H9 (cell line): ENCODE measurements at regions not wholly inside any gene's neighbourhood (a gene's known extent, or its start where the extent isn't known, plus 50 kb on each side); places are given as distances from the start of the nearest gene placed in this dataset.

ENCODE experiments used
- DNase-seq: peaks from one replicate; pipeline ENCODE4 v3.0.0-alpha.2; 2017
- H2AFZ ChIP-seq: one replicate; pipeline ENCODE4 v1.6.1; 2013; ENCODE audit warnings: mild to moderate bottlenecking, low read length, control low read depth, moderate library complexity
- H2AK5ac ChIP-seq: 2 replicates; pipeline ENCODE4 v1.6.1; 2013; ENCODE audit warnings: low read length, control low read depth, mixed read lengths; ENCODE audit not compliant: insufficient read length
- H2BK120ac ChIP-seq: one replicate; pipeline ENCODE4 v1.6.1; 2013; ENCODE audit warnings: low read depth, mild to moderate bottlenecking, low read length, control low read depth, inconsistent platforms; ENCODE audit not compliant: poor library complexity, severe bottlenecking
- H2BK12ac ChIP-seq: 2 replicates; pipeline ENCODE4 v1.6.1; 2013; ENCODE audit warnings: low read length, control low read depth, mixed read lengths, low read depth; ENCODE audit not compliant: insufficient read length
- H2BK15ac ChIP-seq: 2 replicates; pipeline ENCODE4 v1.6.1; 2013; ENCODE audit warnings: low read depth, low read length, control low read depth
- H2BK20ac ChIP-seq: one replicate; pipeline ENCODE4 v1.6.1; 2013; ENCODE audit warnings: low read depth, mild to moderate bottlenecking, low read length, control low read depth, inconsistent platforms; ENCODE audit not compliant: poor library complexity, severe bottlenecking
- H2BK5ac ChIP-seq: 2 replicates; pipeline ENCODE4 v1.6.1; 2013; ENCODE audit warnings: low read length, control low read depth, mixed read lengths; ENCODE audit not compliant: insufficient read length
- H3K14ac ChIP-seq: 2 replicates; pipeline ENCODE4 v1.6.1; 2013; ENCODE audit warnings: low read length, control low read depth; ENCODE audit not compliant: insufficient read depth
- H3K18ac ChIP-seq: 2 replicates; pipeline ENCODE4 v1.6.1; 2013; ENCODE audit warnings: low read depth, mild to moderate bottlenecking, mixed read lengths, low read length, control low read depth; ENCODE audit not compliant: insufficient read length
- H3K23ac ChIP-seq: 2 replicates; pipeline ENCODE4 v1.6.1; 2013; ENCODE audit warnings: low read length, control low read depth, mixed read lengths, low read depth; ENCODE audit not compliant: insufficient read length
- H3K23me2 ChIP-seq: 2 replicates; pipeline ENCODE4 v1.6.1; 2013; ENCODE audit warnings: low read depth, mild to moderate bottlenecking, mixed read lengths, low read length, control low read depth; ENCODE audit not compliant: insufficient read length, poor library complexity, severe bottlenecking
- H3K27ac ChIP-seq: 2 replicates; pipeline ENCODE4 v1.5.1; 2013; ENCODE audit warnings: low read length, control low read depth, mixed read lengths, low read depth; ENCODE audit not compliant: insufficient read length
- H3K27me3 ChIP-seq: 2 replicates; pipeline ENCODE4 v1.6.1; 2013; ENCODE audit warnings: low read length, control low read depth, inconsistent platforms; ENCODE audit not compliant: insufficient read depth
- H3K4ac ChIP-seq: 2 replicates; pipeline ENCODE4 v1.6.1; 2013; ENCODE audit warnings: low read depth, mild to moderate bottlenecking, control low read depth, inconsistent platforms, low read length, moderate library complexity
- H3K4me1 ChIP-seq: 2 replicates; pipeline ENCODE4 v1.6.1; 2013; ENCODE audit warnings: low read length, control low read depth, inconsistent platforms; ENCODE audit not compliant: insufficient read depth
- H3K4me2 ChIP-seq: 2 replicates; pipeline ENCODE4 v1.6.1; 2013; ENCODE audit warnings: low read length, control low read depth, mixed read lengths; ENCODE audit not compliant: insufficient read length, insufficient read depth
- H3K56ac ChIP-seq: 2 replicates; pipeline ENCODE4 v1.6.1; 2013; ENCODE audit warnings: low read depth, mild to moderate bottlenecking, mixed read lengths, low read length, control low read depth; ENCODE audit not compliant: insufficient read length
- H3K79me1 ChIP-seq: 2 replicates; pipeline ENCODE4 v1.6.1; 2013; ENCODE audit warnings: low read depth, mild to moderate bottlenecking, moderate library complexity, low read length, control low read depth, inconsistent platforms; ENCODE audit not compliant: insufficient read depth, poor library complexity, severe bottlenecking
- H3K79me2 ChIP-seq: 2 replicates; pipeline ENCODE4 v1.6.1; 2013; ENCODE audit warnings: low read length, control low read depth, inconsistent platforms; ENCODE audit not compliant: insufficient read depth
- H3K9ac ChIP-seq: 2 replicates; pipeline ENCODE4 v1.6.1; 2013; ENCODE audit warnings: low read length, control low read depth, mixed read lengths; ENCODE audit not compliant: insufficient read length; ENCODE audit errors: extremely low read depth
- H3K9me3 ChIP-seq: one replicate; pipeline ENCODE4 v1.6.1; 2013; ENCODE audit warnings: low read depth, low read length, inconsistent platforms; ENCODE audit not compliant: control insufficient read depth
- H3T11ph ChIP-seq: one replicate; pipeline ENCODE4 v1.6.1; 2013; ENCODE audit warnings: mild to moderate bottlenecking, low read length, control low read depth, inconsistent platforms
- H4K20me1 ChIP-seq: one replicate; pipeline ENCODE4 v1.6.1; 2013; ENCODE audit not compliant: control insufficient read depth, insufficient read length, insufficient read depth
- H4K5ac ChIP-seq: 2 replicates; pipeline ENCODE4 v1.6.1; 2013; ENCODE audit warnings: low read depth, mild to moderate bottlenecking, mixed read lengths, low read length, control low read depth; ENCODE audit not compliant: insufficient read length
- H4K8ac ChIP-seq: replicated peaks from 2 replicates; pipeline ENCODE4 v1.6.1; 2013; ENCODE audit warnings: low read length, control low read depth, mixed read lengths, low read depth; ENCODE audit not compliant: insufficient read length
- H4K91ac ChIP-seq: 2 replicates; pipeline ENCODE4 v1.6.1; 2013; ENCODE audit warnings: low read depth, mild to moderate bottlenecking, moderate library complexity, mixed read lengths, low read length, control low read depth; ENCODE audit not compliant: insufficient read length
- H3K27ac Mint-ChIP-seq, 3 experiments: 2 replicates in 2 of 3; 3 replicates in 1 of 3; pipeline ENCODE4 v1.8.0; 2020 to 2021; ENCODE audit warnings: mixed read lengths in 3 of 3, mild to moderate bottlenecking in 1 of 3, moderate library complexity in 1 of 3
- H3K27me3 Mint-ChIP-seq: 2 replicates; pipeline ENCODE4 v1.8.0; 2021; ENCODE audit warnings: low read depth, mild to moderate bottlenecking, moderate library complexity, mixed read lengths
- H3K36me3 Mint-ChIP-seq, 3 experiments: 2 replicates in 2 of 3; 3 replicates in 1 of 3; pipeline ENCODE4 v1.8.0; 2020 to 2021; ENCODE audit warnings: low read depth in 3 of 3, mixed read lengths in 3 of 3; ENCODE audit not compliant: insufficient read depth in 1 of 3
- H3K4me1 Mint-ChIP-seq, 2 experiments: 2 replicates each; pipeline ENCODE4 v1.8.0; 2020; ENCODE audit warnings: mixed read lengths in 2 of 2
- H3K4me3 Mint-ChIP-seq, 2 experiments: 2 replicates in 1 of 2; 3 replicates in 1 of 2; pipeline ENCODE4 v1.8.0; 2020 to 2021; ENCODE audit warnings: mild to moderate bottlenecking in 2 of 2, mixed read lengths in 2 of 2, moderate library complexity in 1 of 2
- H3K9me3 Mint-ChIP-seq, 2 experiments: 2 replicates in 1 of 2; 3 replicates in 1 of 2; pipeline ENCODE4 v1.8.0; 2020; ENCODE audit warnings: mild to moderate bottlenecking in 2 of 2, mixed read lengths in 2 of 2, moderate library complexity in 1 of 2
- WGBS: extraction: QIAGEN DNeasy Blood & Tissue Kit; methylation state at CpG from one replicate; pipeline ENCODE4 v1.1.7; 2013; ENCODE audit warnings: missing lambda C conversion rate, low lambda C conversion rate, mixed read lengths; ENCODE audit not compliant: insufficient read length; ENCODE audit errors: extremely low coverage; 5-methylcytosine and 5-hydroxymethylcytosine counted together
- TF ChIP-seq, protein P1 (sequence below): fragments of 200-600 bp; sonication (generic); conservative IDR thresholded peaks from 3 replicates; pipeline ENCODE4 v1.8.0; 2021; ENCODE audit warnings: antibody characterized with exemption, mild to moderate bottlenecking

GRCh38 chr11:24311974-24312373 lies 184.9 kb upstream of the LUZP2 start:
- H3K4me2 ChIP-seq: no peak overlapping the region
- Mint-ChIP-seq H3K27me3 (no peaks in the 10 kb centered on the region), H3K36me3 (peaks cover 7 to 26% (median 16%) of the 10 kb centered on the region in 3 experiments; a peak in 6 of 7 replicates), H3K4me3 (no peak overlapping the region), H3K27ac (no peak overlapping the region), H3K4me1 (no peaks in the 10 kb centered on the region), H3K9me3 (peaks cover 22% of the 10 kb centered on the region in 2 experiments)
- no peak overlapping the region for H3K27ac ChIP-seq
- H3T11ph ChIP-seq: no peak overlapping the region
- no peak overlapping the region for H4K8ac ChIP-seq
- H3K9me3 ChIP-seq: peaks cover 9% of the 10 kb centered on the region
- H3K56ac ChIP-seq: no peak overlapping the region
- H3K23ac ChIP-seq: no peak overlapping the region
- no CpG with 5 or more reads among the region's 2 CpGs for WGBS
- H3K4ac ChIP-seq: no peak overlapping the region
- no peak overlapping the region for H2BK15ac ChIP-seq
- no peak overlapping the region for H4K5ac ChIP-seq
- no peaks in the 10 kb centered on the region for H3K27me3 ChIP-seq
- no peak overlapping the region for H4K91ac ChIP-seq
- H4K20me1 ChIP-seq: no peaks in the 10 kb centered on the region
- no peak overlapping the region for H2AFZ ChIP-seq
- H3K79me1 ChIP-seq: no peaks in the 10 kb centered on the region
- no peaks in the 10 kb centered on the region for H3K23me2 ChIP-seq
- H2BK5ac ChIP-seq: no peak overlapping the region
- H2BK120ac ChIP-seq: no peak overlapping the region
- H2BK12ac ChIP-seq: no peak overlapping the region
- H3K14ac ChIP-seq: no peak overlapping the region
- TF ChIP-seq, protein P1, sequence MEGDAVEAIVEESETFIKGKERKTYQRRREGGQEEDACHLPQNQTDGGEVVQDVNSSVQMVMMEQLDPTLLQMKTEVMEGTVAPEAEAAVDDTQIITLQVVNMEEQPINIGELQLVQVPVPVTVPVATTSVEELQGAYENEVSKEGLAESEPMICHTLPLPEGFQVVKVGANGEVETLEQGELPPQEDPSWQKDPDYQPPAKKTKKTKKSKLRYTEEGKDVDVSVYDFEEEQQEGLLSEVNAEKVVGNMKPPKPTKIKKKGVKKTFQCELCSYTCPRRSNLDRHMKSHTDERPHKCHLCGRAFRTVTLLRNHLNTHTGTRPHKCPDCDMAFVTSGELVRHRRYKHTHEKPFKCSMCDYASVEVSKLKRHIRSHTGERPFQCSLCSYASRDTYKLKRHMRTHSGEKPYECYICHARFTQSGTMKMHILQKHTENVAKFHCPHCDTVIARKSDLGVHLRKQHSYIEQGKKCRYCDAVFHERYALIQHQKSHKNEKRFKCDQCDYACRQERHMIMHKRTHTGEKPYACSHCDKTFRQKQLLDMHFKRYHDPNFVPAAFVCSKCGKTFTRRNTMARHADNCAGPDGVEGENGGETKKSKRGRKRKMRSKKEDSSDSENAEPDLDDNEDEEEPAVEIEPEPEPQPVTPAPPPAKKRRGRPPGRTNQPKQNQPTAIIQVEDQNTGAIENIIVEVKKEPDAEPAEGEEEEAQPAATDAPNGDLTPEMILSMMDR: no peak
- no peak for DNase-seq
- H3K79me2 ChIP-seq: no peaks in the 10 kb centered on the region
- H3K18ac ChIP-seq: no peak overlapping the region
- no peak overlapping the region for H2AK5ac ChIP-seq
- H2BK20ac ChIP-seq: no peak overlapping the region
- H3K4me1 ChIP-seq: no peaks in the 10 kb centered on the region
- no peak overlapping the region for H3K9ac ChIP-seq
